ENCODE measurements at regions not wholly inside any gene's neighbourhood (a gene's known extent, or its start where the extent isn't known, plus 50 kb on each side); places are given as distances from the start of the nearest gene placed in this dataset.
A peak's percentile ranks its signal among the peaks of the same experiment; 100 is the strongest.

DNA sequence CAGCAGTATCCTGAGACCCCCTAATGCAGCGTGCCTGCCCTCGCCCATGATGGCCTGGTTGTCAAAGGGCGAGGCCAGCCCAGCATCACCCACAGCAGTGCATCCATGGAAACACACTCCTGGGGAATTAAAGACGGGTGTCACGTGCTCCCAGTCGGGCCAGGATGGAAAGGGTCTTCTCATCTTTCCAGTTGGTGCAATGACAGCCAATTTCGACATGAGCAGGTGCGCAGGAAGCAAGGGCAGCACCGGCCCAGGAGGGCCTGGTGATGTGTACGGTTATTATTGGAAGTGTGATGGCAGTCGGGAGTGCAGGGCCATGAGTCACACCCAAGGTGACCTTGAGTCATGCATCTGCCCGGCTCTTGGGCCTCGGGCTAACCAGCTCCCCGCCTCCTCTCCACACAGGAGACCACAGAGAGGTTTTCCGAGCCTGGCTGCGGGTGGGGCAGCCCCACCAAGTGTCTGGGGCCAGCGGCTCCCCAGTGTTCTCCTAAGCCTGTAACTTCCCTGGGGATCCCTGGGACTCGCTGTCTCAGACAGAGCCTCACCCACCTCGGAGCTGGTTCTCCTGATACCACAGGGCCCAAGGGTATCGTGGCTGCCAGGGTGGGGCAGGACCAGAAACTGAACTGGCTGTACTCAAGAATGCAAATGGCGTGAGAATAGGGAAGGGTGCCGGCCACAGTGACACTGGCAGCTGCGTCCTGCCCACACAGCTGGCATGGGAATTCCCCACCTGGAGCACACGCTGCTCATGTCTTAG lies 119.8 kb downstream of the SIK1 start:
- Histone ChIP-seq H3K27ac (peak overlapping the region in 6 of 12 donors; percentile 29 to 75 (median 56)), H3K36me3 (no peaks in the 10 kb centered on the region), H3K4me3 (no peak overlapping the region), H3K27me3 (no peaks in the 10 kb centered on the region), H3K9me3 (peaks cover 0 to 4% (median 0%) of the 10 kb centered on the region in 12 donors), H3K4me1 (peaks cover 0 to 16% (median 0%) of the 10 kb centered on the region in 12 donors)
- ATAC-seq (peak; percentile 79 to 95 (median 94)), DNase-seq (peak; percentile 61 to 86 (median 61))
- 59 to 69% (median 64%) methylated on average over 20 to 24 of the region's 24 CpGs for WGBS, 4 donors
- intact Hi-C loops (cut with DNase I): no loop called here
- TF ChIP-seq, protein P1, sequence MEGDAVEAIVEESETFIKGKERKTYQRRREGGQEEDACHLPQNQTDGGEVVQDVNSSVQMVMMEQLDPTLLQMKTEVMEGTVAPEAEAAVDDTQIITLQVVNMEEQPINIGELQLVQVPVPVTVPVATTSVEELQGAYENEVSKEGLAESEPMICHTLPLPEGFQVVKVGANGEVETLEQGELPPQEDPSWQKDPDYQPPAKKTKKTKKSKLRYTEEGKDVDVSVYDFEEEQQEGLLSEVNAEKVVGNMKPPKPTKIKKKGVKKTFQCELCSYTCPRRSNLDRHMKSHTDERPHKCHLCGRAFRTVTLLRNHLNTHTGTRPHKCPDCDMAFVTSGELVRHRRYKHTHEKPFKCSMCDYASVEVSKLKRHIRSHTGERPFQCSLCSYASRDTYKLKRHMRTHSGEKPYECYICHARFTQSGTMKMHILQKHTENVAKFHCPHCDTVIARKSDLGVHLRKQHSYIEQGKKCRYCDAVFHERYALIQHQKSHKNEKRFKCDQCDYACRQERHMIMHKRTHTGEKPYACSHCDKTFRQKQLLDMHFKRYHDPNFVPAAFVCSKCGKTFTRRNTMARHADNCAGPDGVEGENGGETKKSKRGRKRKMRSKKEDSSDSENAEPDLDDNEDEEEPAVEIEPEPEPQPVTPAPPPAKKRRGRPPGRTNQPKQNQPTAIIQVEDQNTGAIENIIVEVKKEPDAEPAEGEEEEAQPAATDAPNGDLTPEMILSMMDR (IDR thresholded peaks at IDR 0.05): no peak
- no peak for TF ChIP-seq POLR2A (IDR thresholded peaks at IDR 0.05)

DNA sequence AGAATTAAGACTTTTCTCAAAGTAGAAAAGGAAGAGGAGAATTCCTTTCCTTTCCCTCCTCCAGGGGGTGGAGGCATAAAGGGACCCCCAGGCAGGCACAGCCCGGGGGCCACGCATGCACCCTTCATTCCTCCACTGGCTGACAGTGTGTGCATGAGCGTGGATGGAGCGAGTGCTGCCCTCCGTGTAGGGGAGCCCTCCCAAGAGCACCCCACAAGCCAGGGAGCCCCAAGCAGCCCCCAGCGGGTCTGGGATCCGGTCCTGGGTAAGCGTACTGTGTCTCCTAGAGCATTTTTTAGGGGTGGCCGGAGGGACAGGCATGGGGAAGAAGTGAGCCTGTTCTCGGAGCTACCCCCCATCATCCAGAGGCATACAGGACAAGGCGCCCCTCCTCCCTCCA lies 120.5 kb downstream of the SIK1 start:
- intact Hi-C loops (cut with DNase I): no loop called here
- ATAC-seq: no peak
- Histone ChIP-seq H3K9me3 (peaks cover 0 to 4% (median 0%) of the 10 kb centered on the region in 12 donors), H3K4me1 (peaks cover 0 to 19% (median 1%) of the 10 kb centered on the region in 12 donors), H3K27me3 (no peaks in the 10 kb centered on the region), H3K4me3 (no peak overlapping the region), H3K36me3 (no peaks in the 10 kb centered on the region), H3K27ac (peak overlapping the region in 2 of 12 donors; percentile 36 to 56)
- 93 to 96% (median 96%) methylated on average over 6 to 11 of the region's 11 CpGs for WGBS, 4 donors
- peak in 3 of 5 donors; percentile 6 to 49 (median 16) for DNase-seq
- TF ChIP-seq, protein P1 (IDR thresholded peaks at IDR 0.05): no peak

DNA sequence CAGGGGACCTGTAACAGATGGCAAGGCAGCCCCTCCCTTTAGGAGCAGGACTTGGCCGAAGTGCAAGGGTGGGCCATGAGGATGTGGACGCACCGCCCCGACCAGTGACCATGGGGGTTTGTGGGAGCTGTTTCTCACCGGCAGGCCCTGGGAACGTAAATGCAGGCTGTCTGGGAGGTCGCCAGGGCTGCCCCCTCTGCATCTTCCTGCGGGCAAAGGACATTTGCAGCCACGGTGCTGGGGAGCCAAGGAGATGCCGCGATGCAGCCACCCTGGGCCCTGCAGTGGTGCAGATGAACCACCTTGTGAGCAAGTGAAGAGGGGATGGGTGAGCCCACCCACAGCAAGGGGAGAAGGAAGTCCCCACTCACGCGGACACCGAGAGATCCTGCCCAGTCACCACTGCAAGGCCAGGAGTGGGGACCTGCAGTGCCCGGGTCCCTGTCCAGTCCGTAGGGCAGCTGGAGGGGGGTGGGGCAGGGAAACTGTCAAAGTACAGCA lies 121.1 kb downstream of the SIK1 start:
- H3K4me1 ChIP-seq: peaks cover 0 to 23% (median 2%) of the 10 kb centered on the region in 12 donors
- TF ChIP-seq, protein P1 (IDR thresholded peaks at IDR 0.05): no peak
- TF ChIP-seq POLR2A (IDR thresholded peaks at IDR 0.05): no peak
- peak in 3 of 5 donors; percentile 17 to 48 (median 17) for DNase-seq
- H3K36me3 ChIP-seq: no peaks in the 10 kb centered on the region
- intact Hi-C loops (cut with DNase I): no loop called here
- H3K9me3 ChIP-seq: peaks cover 0 to 4% (median 0%) of the 10 kb centered on the region in 12 donors
- 87 to 95% (median 90%) methylated on average over 12 to 16 of the region's 16 CpGs for WGBS, 4 donors
- H3K4me3 ChIP-seq: no peak overlapping the region
- ATAC-seq: no peak
- H3K27ac ChIP-seq: no peak overlapping the region
- no peaks in the 10 kb centered on the region for H3K27me3 ChIP-seq

DNA sequence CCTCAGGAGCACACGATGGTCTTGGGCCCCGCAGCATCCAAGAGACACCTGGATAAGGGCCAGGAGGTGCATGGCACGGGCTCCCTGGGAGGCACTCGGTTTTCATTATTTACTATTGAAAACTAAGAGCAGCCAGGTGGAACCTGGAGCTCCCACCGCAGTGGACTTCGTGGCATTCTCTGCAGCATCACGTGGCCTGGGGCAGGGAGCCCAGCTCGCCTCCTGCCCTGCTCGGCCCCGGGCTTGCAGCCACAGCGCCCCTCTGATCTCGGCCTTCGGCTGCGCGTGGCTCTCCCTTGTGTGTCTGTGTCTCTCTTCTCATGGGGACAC lies 121.6 kb downstream of the SIK1 start:
- Histone ChIP-seq H3K36me3 (no peaks in the 10 kb centered on the region), H3K4me3 (no peak overlapping the region), H3K4me1 (peaks cover 0 to 29% (median 2%) of the 10 kb centered on the region in 12 donors), H3K9me3 (peaks cover 0 to 1% (median 0%) of the 10 kb centered on the region in 12 donors), H3K27ac (no peak overlapping the region), H3K27me3 (no peaks in the 10 kb centered on the region)
- intact Hi-C loops (cut with DNase I): no loop called here
- TF ChIP-seq, protein P1 (IDR thresholded peaks at IDR 0.05): no peak
- no peak for TF ChIP-seq POLR2A (IDR thresholded peaks at IDR 0.05)
- 86 to 94% (median 93%) methylated on average over 7 to 15 of the region's 15 CpGs for WGBS, 4 donors
- ATAC-seq (no peak), DNase-seq (peak in 3 of 5 donors; percentile 8 to 40 (median 13))
